GM23338 (cell line): ENCODE measurements at regions not wholly inside any gene's neighbourhood (a gene's known extent, or its start where the extent isn't known, plus 50 kb on each side); places are given as distances from the start of the nearest gene placed in this dataset.
A peak's percentile ranks its signal among the peaks of the same experiment; 100 is the strongest.

ENCODE experiments used
- ATAC-seq: fragments of 200-7000 bp; cut with Tn5 transposase; 3 replicates; pipeline ENCODE4 v1.9.1; 2020
- DNase-seq: peaks from one replicate; pipeline ENCODE4 v3.0.0-alpha.2; 2015; ENCODE audit warnings: low spot score
- H2AFZ ChIP-seq: fragments of 200-600 bp; sonication (generic); 2 replicates; pipeline ENCODE4 v1.8.0; 2016; ENCODE audit warnings: antibody characterized with exemption, mild to moderate bottlenecking, moderate library complexity
- H3F3A ChIP-seq: fragments of 200-600 bp; sonication (generic); replicated peaks from 2 replicates; pipeline ENCODE4 v1.8.0; 2017; ENCODE audit warnings: antibody characterized with exemption, mixed run types, low read depth
- H3K27ac ChIP-seq: fragments of 200-600 bp; sonication (generic); 2 replicates; pipeline ENCODE4 v1.6.1; 2016; ENCODE audit warnings: low read depth
- H3K27me3 ChIP-seq: fragments of 200-600 bp; sonication (generic); 2 replicates; pipeline ENCODE4 v1.8.0; 2016; ENCODE audit warnings: mild to moderate bottlenecking, mixed run types, moderate library complexity; ENCODE audit not compliant: insufficient read depth
- H3K36me3 ChIP-seq: fragments of 200-600 bp; sonication (generic); 2 replicates; pipeline ENCODE4 v1.8.0; 2016; ENCODE audit warnings: mild to moderate bottlenecking; ENCODE audit not compliant: insufficient read depth
- H3K4me1 ChIP-seq: fragments of 200-600 bp; sonication (generic); 2 replicates; pipeline ENCODE4 v1.8.0; 2016; ENCODE audit warnings: mild to moderate bottlenecking, moderate library complexity; ENCODE audit not compliant: insufficient read depth
- H3K4me2 ChIP-seq: fragments of 200-600 bp; sonication (generic); 2 replicates; pipeline ENCODE4 v1.7.1; 2017; ENCODE audit warnings: mixed run types
- H3K4me3 ChIP-seq: fragments of 200-600 bp; sonication (generic); 2 replicates; pipeline ENCODE4 v1.6.1; 2016; ENCODE audit warnings: mixed run types
- H3K79me2 ChIP-seq: fragments of 200-600 bp; sonication (generic); replicated peaks from 2 replicates; pipeline ENCODE4 v1.8.0; 2017; ENCODE audit warnings: mild to moderate bottlenecking; ENCODE audit not compliant: insufficient read depth
- H3K9me2 ChIP-seq: fragments of 200-600 bp; sonication (generic); 2 replicates; pipeline ENCODE4 v1.8.0; 2017; ENCODE audit not compliant: insufficient read depth
- H4K20me1 ChIP-seq: fragments of 200-600 bp; sonication (generic); replicated peaks from 2 replicates; pipeline ENCODE4 v1.8.0; 2017; ENCODE audit warnings: mild to moderate bottlenecking; ENCODE audit not compliant: insufficient read depth
- H3K27ac Mint-ChIP-seq: 2 replicates; pipeline ENCODE4 v1.8.0; 2020; ENCODE audit warnings: inconsistent platforms, mild to moderate bottlenecking, moderate library complexity, mixed read lengths
- H3K27me3 Mint-ChIP-seq: 3 replicates; pipeline ENCODE4 v1.8.0; 2022; ENCODE audit warnings: low read depth, mild to moderate bottlenecking, moderate library complexity, mixed read lengths, inconsistent platforms; ENCODE audit not compliant: insufficient read depth, poor library complexity
- H3K36me3 Mint-ChIP-seq: 3 replicates; pipeline ENCODE4 v1.8.0; 2021; ENCODE audit warnings: low read depth, mild to moderate bottlenecking, inconsistent platforms, moderate library complexity, mixed read lengths
- H3K4me1 Mint-ChIP-seq: 3 replicates; pipeline ENCODE4 v1.8.0; 2020; ENCODE audit warnings: mild to moderate bottlenecking, inconsistent platforms, mixed read lengths
- H3K4me3 Mint-ChIP-seq: 3 replicates; pipeline ENCODE4 v1.8.0; 2021; ENCODE audit warnings: moderate library complexity, mild to moderate bottlenecking, inconsistent platforms, mixed read lengths
- H3K9me3 Mint-ChIP-seq: 3 replicates; pipeline ENCODE4 v1.8.0; 2020; ENCODE audit warnings: moderate library complexity, mild to moderate bottlenecking, inconsistent platforms, mixed read lengths
- CREB1 ChIP-seq: fragments of 250-450 bp; sonication (Bioruptor Pico); IDR thresholded peaks from 2 replicates; pipeline ENCODE4 v1.5.0; 2020; ENCODE audit warnings: low read depth, mild to moderate bottlenecking, moderate library complexity
- ETS1 ChIP-seq: IDR thresholded peaks from 2 replicates; pipeline ENCODE4 v1.6.1; 2016; ENCODE audit warnings: antibody characterized with exemption
- JUNB ChIP-seq: IDR thresholded peaks from one replicate; pipeline ENCODE4 v1.6.1; 2016; ENCODE audit warnings: antibody characterized with exemption; ENCODE audit not compliant: unreplicated experiment
- POLR2AphosphoS5 ChIP-seq: IDR thresholded peaks from 2 replicates; pipeline ENCODE4 v1.6.1; 2016; ENCODE audit warnings: antibody characterized with exemption, low read depth
- ZNF114 ChIP-seq: fragments of 250-450 bp; sonication (Bioruptor Pico); IDR thresholded peaks from 2 replicates; pipeline ENCODE4 v1.5.0; 2020; ENCODE audit warnings: mild to moderate bottlenecking, moderate library complexity
- ZNF331 ChIP-seq: fragments of 250-450 bp; sonication (Bioruptor Pico); IDR thresholded peaks from 2 replicates; pipeline ENCODE4 v1.5.0; 2020; ENCODE audit warnings: low read depth, mild to moderate bottlenecking, moderate library complexity
- TF ChIP-seq, protein P1 (sequence below), 2 experiments: fragments of 200-600 bp in 1 of 2; sonication (generic) in 1 of 2; conservative IDR thresholded peaks; 2 replicates each; pipeline versions ENCODE4 v1.5.1 to v1.6.1; 2016 to 2017; ENCODE audit warnings: antibody characterized with exemption in 2 of 2, low read depth in 2 of 2, mild to moderate bottlenecking in 2 of 2, moderate library complexity in 1 of 2
- TF ChIP-seq, protein P2 (sequence below): IDR thresholded peaks from one replicate; pipeline ENCODE4 v1.6.1; 2018; ENCODE audit warnings: antibody characterized with exemption; ENCODE audit not compliant: unreplicated experiment

- H3K4me3 ChIP-seq = no peak overlapping the region
- peaks cover 19% of the 10 kb centered on the region for H3K4me1 ChIP-seq
- no peak overlapping the region for H3K27ac ChIP-seq
- H3K4me1 Mint-ChIP-seq = peaks cover 18% of the 10 kb centered on the region
- H3K36me3 Mint-ChIP-seq = no peaks in the 10 kb centered on the region
- H3K79me2 ChIP-seq = no peaks in the 10 kb centered on the region
- no peak for ATAC-seq
- H3F3A ChIP-seq = no peaks in the 10 kb centered on the region
- peaks cover 2% of the 10 kb centered on the region for H3K27me3 Mint-ChIP-seq
- H4K20me1 ChIP-seq = no peaks in the 10 kb centered on the region
- TF ChIP-seq ETS1 (no peak), CREB1 (CRISPR knock-in tag) (no peak), ZNF331 (CRISPR knock-in tag) (no peak), POLR2AphosphoS5 (no peak)
- TF ChIP-seq, protein P1, sequence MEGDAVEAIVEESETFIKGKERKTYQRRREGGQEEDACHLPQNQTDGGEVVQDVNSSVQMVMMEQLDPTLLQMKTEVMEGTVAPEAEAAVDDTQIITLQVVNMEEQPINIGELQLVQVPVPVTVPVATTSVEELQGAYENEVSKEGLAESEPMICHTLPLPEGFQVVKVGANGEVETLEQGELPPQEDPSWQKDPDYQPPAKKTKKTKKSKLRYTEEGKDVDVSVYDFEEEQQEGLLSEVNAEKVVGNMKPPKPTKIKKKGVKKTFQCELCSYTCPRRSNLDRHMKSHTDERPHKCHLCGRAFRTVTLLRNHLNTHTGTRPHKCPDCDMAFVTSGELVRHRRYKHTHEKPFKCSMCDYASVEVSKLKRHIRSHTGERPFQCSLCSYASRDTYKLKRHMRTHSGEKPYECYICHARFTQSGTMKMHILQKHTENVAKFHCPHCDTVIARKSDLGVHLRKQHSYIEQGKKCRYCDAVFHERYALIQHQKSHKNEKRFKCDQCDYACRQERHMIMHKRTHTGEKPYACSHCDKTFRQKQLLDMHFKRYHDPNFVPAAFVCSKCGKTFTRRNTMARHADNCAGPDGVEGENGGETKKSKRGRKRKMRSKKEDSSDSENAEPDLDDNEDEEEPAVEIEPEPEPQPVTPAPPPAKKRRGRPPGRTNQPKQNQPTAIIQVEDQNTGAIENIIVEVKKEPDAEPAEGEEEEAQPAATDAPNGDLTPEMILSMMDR (conservative IDR thresholded peaks at IDR 0.05; ENCODE audit: low read depth in 2 of 2) = no peak
- H3K4me3 Mint-ChIP-seq = no peak overlapping the region
- H3K9me2 ChIP-seq = no peaks in the 10 kb centered on the region
- H2AFZ ChIP-seq = no peak overlapping the region
- no peaks in the 10 kb centered on the region for H3K27me3 ChIP-seq
- no peak for DNase-seq
- H3K4me2 ChIP-seq = no peak overlapping the region
- H3K9me3 Mint-ChIP-seq = 0 out of 3 replicates have a peak, but pooled peaks cover 2% of the 10 kb centered on the region
- no peaks in the 10 kb centered on the region for H3K36me3 ChIP-seq
- H3K27ac Mint-ChIP-seq = no peak overlapping the region
Measured at GRCh38 chr12:88923631-88924030, 343.4 kb upstream of the KITLG start.

GRCh38 chr12:88922816-88923215 is 342.5 kb upstream of the KITLG start:
- H3K27me3 Mint-ChIP-seq = peaks cover 2% of the 10 kb centered on the region

GRCh38 chr12:88921890-88922532 is 341.7 kb upstream of the KITLG start:
- Histone ChIP-seq H2AFZ (peak overlapping the region; percentile 30; the same call in 1 of the 2 replicates), H3K4me2 (peak overlapping the region; percentile 50; the same call in 1 of the 2 replicates), H3K36me3 (no peaks in the 10 kb centered on the region), H3K4me1 (peaks cover 19% of the 10 kb centered on the region), H4K20me1 (no peaks in the 10 kb centered on the region), H3K27me3 (no peaks in the 10 kb centered on the region), H3K79me2 (no peaks in the 10 kb centered on the region), H3F3A (no peaks in the 10 kb centered on the region), H3K27ac (no peak overlapping the region), H3K9me2 (no peaks in the 10 kb centered on the region), H3K4me3 (no peak overlapping the region)
- Mint-ChIP-seq H3K27ac (no peak overlapping the region), H3K4me3 (no peak overlapping the region), H3K4me1 (peaks cover 28% of the 10 kb centered on the region), H3K36me3 (no peaks in the 10 kb centered on the region), H3K27me3 (peaks cover 2% of the 10 kb centered on the region), H3K9me3 (0 out of 3 replicates have a peak, but pooled peaks cover 2% of the 10 kb centered on the region)
- ATAC-seq (peak; percentile 81), DNase-seq (no peak)
- TF ChIP-seq, protein P1 (conservative IDR thresholded peaks at IDR 0.05; ENCODE audit: low read depth in 2 of 2) = no peak
- TF ChIP-seq CREB1 (CRISPR knock-in tag) (no peak), ETS1 (no peak), JUNB (no peak)
- TF ChIP-seq, protein P2, sequence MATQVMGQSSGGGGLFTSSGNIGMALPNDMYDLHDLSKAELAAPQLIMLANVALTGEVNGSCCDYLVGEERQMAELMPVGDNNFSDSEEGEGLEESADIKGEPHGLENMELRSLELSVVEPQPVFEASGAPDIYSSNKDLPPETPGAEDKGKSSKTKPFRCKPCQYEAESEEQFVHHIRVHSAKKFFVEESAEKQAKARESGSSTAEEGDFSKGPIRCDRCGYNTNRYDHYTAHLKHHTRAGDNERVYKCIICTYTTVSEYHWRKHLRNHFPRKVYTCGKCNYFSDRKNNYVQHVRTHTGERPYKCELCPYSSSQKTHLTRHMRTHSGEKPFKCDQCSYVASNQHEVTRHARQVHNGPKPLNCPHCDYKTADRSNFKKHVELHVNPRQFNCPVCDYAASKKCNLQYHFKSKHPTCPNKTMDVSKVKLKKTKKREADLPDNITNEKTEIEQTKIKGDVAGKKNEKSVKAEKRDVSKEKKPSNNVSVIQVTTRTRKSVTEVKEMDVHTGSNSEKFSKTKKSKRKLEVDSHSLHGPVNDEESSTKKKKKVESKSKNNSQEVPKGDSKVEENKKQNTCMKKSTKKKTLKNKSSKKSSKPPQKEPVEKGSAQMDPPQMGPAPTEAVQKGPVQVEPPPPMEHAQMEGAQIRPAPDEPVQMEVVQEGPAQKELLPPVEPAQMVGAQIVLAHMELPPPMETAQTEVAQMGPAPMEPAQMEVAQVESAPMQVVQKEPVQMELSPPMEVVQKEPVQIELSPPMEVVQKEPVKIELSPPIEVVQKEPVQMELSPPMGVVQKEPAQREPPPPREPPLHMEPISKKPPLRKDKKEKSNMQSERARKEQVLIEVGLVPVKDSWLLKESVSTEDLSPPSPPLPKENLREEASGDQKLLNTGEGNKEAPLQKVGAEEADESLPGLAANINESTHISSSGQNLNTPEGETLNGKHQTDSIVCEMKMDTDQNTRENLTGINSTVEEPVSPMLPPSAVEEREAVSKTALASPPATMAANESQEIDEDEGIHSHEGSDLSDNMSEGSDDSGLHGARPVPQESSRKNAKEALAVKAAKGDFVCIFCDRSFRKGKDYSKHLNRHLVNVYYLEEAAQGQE = no peak

More at GRCh38 chr12:88922816-88923215, 342.5 kb upstream of the KITLG start:
- DNase-seq (no peak), ATAC-seq (no peak)
- H3K4me3 ChIP-seq = no peak overlapping the region
- no peaks in the 10 kb centered on the region for H4K20me1 ChIP-seq
- H3K79me2 ChIP-seq = no peaks in the 10 kb centered on the region
- H3F3A ChIP-seq = no peaks in the 10 kb centered on the region
- TF ChIP-seq POLR2AphosphoS5 (no peak), ZNF114 (CRISPR knock-in tag) (no peak)
- H3K36me3 ChIP-seq = no peaks in the 10 kb centered on the region
- peaks cover 19% of the 10 kb centered on the region for H3K4me1 ChIP-seq
- Mint-ChIP-seq H3K9me3 (0 out of 3 replicates have a peak, but pooled peaks cover 2% of the 10 kb centered on the region), H3K36me3 (no peaks in the 10 kb centered on the region), H3K4me1 (peaks cover 23% of the 10 kb centered on the region), H3K4me3 (no peak overlapping the region), H3K27ac (no peak overlapping the region)
- H3K27ac ChIP-seq = no peak overlapping the region
- H3K27me3 ChIP-seq = no peaks in the 10 kb centered on the region
- no peaks in the 10 kb centered on the region for H3K9me2 ChIP-seq
- H2AFZ ChIP-seq = no peak overlapping the region
- no peak overlapping the region for H3K4me2 ChIP-seq
